Fibroblast of pulmonary artery (primary cell): ENCODE measurements at regions not wholly inside any gene's neighbourhood (a gene's known extent, or its start where the extent isn't known, plus 50 kb on each side); places are given as distances from the start of the nearest gene placed in this dataset.
"Not testable (repeated sequence)": the region's sequence is repeated elsewhere in the genome, so short reads cannot be mapped to it uniquely, and the experiment has no call there.

Source experiments
- DNase-seq: peaks from one replicate; pipeline ENCODE4 v3.0.0-alpha.2; 2010; ENCODE audit warnings: low read depth
- H3K4me3 ChIP-seq: replicated peaks from 2 replicates; pipeline ENCODE4 v1.5.1; 2011; ENCODE audit warnings: low read depth, mild to moderate bottlenecking, control low read depth, low read length, moderate library complexity
- CTCF ChIP-seq: IDR thresholded peaks from 2 replicates; pipeline ENCODE4 v1.5.1; 2011; ENCODE audit warnings: mild to moderate bottlenecking, control low read depth, low read length, inconsistent platforms; ENCODE audit errors: missing control alignments

GRCh38 chr5:155629597-155629996, 616.0 kb downstream of the KIF4B start:
- H3K4me3 ChIP-seq: no peak overlapping the region
- no peak for DNase-seq
- TF ChIP-seq CTCF: no peak

- TF ChIP-seq CTCF: no peak
- no peak overlapping the region for H3K4me3 ChIP-seq
- DNase-seq: no peak
Observed at GRCh38 chr5:155631116-155631515, 617.6 kb downstream of the KIF4B start.

GRCh38 chr5:155633338-155633957, 619.9 kb downstream of the KIF4B start:
- DNase-seq: no peak
- no peak for TF ChIP-seq CTCF
- H3K4me3 ChIP-seq: no peak overlapping the region

- DNase-seq: no peak
- no peak for TF ChIP-seq CTCF
- H3K4me3 ChIP-seq: no peak overlapping the region
Observed at GRCh38 chr5:155649666-155650065, 636.1 kb downstream of the KIF4B start.

GRCh38 chr5:155655569-155655968, 642.0 kb downstream of the KIF4B start:
- no peak for DNase-seq
- no peak overlapping the region for H3K4me3 ChIP-seq
- no peak for TF ChIP-seq CTCF

GRCh38 chr5:155661859-155662258, 648.3 kb downstream of the KIF4B start:
- TF ChIP-seq CTCF: no peak
- no peak for DNase-seq
- H3K4me3 ChIP-seq: no peak overlapping the region

- no peak overlapping the region for H3K4me3 ChIP-seq
Observed at GRCh38 chr5:155665361-155665760, 651.8 kb downstream of the KIF4B start.

GRCh38 chr5:155672001-155672400, 655.0 kb upstream of the SGCD start:
- not testable (repeated sequence) for DNase-seq, H3K4me3 ChIP-seq

More at GRCh38 chr5:155665361-155665760, 651.8 kb downstream of the KIF4B start:
- no peak for DNase-seq
- no peak for TF ChIP-seq CTCF
